GM23248 (cell line): ENCODE measurements at regions not wholly inside any gene's neighbourhood (a gene's known extent, or its start where the extent isn't known, plus 50 kb on each side); places are given as distances from the start of the nearest gene placed in this dataset.

Source experiments
- EZH2 ChIP-seq: fragments of 200-600 bp; sonication (generic); IDR thresholded peaks from 2 replicates; pipeline ENCODE4 v1.6.1; 2018; ENCODE audit warnings: antibody characterized with exemption, mild to moderate bottlenecking; ENCODE audit not compliant: insufficient read depth, poor library complexity, severe bottlenecking
- EZH2phosphoT487 ChIP-seq: fragments of 200-600 bp; sonication (generic); IDR thresholded peaks from 2 replicates; pipeline ENCODE4 v1.6.1; 2018; ENCODE audit warnings: antibody characterized with exemption, moderate library complexity, mild to moderate bottlenecking, low read depth; ENCODE audit not compliant: insufficient read depth

DNA sequence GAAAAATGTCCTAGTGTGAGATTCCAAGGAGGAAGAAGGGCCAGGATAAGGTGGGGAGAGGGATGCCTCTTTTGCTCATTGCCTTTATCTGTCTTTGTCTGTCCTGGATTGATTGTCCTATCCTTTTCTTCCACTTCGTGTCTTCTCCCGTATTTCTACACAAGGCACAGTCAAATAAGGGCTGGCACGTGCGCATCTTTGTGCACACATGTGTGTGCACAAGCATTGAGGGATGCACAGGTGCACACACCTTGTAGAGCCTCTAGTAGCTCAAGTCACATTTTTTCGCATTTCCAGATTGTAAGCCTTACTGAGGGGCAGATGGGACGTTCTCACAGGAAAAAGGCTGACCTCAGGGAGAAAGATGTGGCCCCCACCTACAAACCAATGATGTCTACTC is 170.2 kb upstream of the TNP1 start:
- TF ChIP-seq EZH2phosphoT487 (no peak), EZH2 (no peak)
